ENCODE measurements at regions not wholly inside any gene's neighbourhood (a gene's known extent, or its start where the extent isn't known, plus 50 kb on each side); places are given as distances from the start of the nearest gene placed in this dataset.
"Not testable (repeated sequence)": the region's sequence is repeated elsewhere in the genome, so short reads cannot be mapped to it uniquely, and the experiment has no call there.

DNA sequence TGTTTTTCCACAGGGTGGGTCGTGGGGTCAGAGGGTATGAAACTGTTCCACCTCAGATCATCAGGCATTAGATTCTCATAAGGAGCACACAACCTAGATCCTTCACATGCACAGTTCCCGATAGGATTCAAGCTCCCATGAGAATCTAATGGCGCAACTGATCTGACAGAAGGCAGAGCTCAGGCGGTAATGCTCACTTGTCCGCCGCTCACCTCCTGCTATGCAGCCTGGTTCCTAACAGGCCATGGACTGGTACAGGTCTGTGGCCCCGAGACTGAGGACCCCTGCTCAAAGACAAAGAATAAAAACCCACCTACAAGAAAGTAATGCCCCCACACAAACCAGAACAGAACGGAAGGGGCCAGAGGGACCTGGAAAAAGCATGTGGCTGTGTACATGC lies 76.1 kb upstream of the SNX9 start:
- Histone ChIP-seq H3K4me1 (ENCODE audit: control insufficient read depth in 5 of 5, insufficient read depth in 5 of 5, low read length in 5 of 5) (peaks cover 1 to 19% (median 8%) of the 10 kb centered on the region in 5 donors), H3K9ac (ENCODE audit: low read length in 5 of 5) (no peak overlapping the region), H3K9me3 (ENCODE audit: control insufficient read depth in 5 of 5, low read length in 5 of 5) (no peaks in the 10 kb centered on the region), H3K36me3 (ENCODE audit: control insufficient read depth in 5 of 5, insufficient read depth in 5 of 5, low read length in 5 of 5) (no peaks in the 10 kb centered on the region), H3K4me3 (ENCODE audit: low read depth in 1 of 5, low read length in 5 of 5) (no peak overlapping the region), H3K27ac (ENCODE audit: low read depth, low read length) (no peak overlapping the region), H3K27me3 (ENCODE audit: control insufficient read depth in 5 of 5, insufficient read depth in 4 of 5, low read length in 5 of 5) (no peaks in the 10 kb centered on the region)

GRCh38 chr6:157747370-157747769 lies 75.7 kb upstream of the SNX9 start:
- no peaks in the 10 kb centered on the region for H3K27me3 ChIP-seq (ENCODE audit: control insufficient read depth in 5 of 5, insufficient read depth in 4 of 5, low read length in 5 of 5)
- no peak overlapping the region for H3K9ac ChIP-seq (ENCODE audit: low read length in 5 of 5)
- H3K4me1 ChIP-seq (ENCODE audit: control insufficient read depth in 5 of 5, insufficient read depth in 5 of 5, low read length in 5 of 5): peaks cover 1 to 14% (median 3%) of the 10 kb centered on the region in 5 donors
- no peaks in the 10 kb centered on the region for H3K36me3 ChIP-seq (ENCODE audit: control insufficient read depth in 5 of 5, insufficient read depth in 5 of 5, low read length in 5 of 5)
- no peaks in the 10 kb centered on the region for H3K9me3 ChIP-seq (ENCODE audit: control insufficient read depth in 5 of 5, low read length in 5 of 5)
- no peak overlapping the region for H3K27ac ChIP-seq (ENCODE audit: low read depth, low read length)
- no peak overlapping the region for H3K4me3 ChIP-seq (ENCODE audit: low read depth in 1 of 5, low read length in 5 of 5)

DNA sequence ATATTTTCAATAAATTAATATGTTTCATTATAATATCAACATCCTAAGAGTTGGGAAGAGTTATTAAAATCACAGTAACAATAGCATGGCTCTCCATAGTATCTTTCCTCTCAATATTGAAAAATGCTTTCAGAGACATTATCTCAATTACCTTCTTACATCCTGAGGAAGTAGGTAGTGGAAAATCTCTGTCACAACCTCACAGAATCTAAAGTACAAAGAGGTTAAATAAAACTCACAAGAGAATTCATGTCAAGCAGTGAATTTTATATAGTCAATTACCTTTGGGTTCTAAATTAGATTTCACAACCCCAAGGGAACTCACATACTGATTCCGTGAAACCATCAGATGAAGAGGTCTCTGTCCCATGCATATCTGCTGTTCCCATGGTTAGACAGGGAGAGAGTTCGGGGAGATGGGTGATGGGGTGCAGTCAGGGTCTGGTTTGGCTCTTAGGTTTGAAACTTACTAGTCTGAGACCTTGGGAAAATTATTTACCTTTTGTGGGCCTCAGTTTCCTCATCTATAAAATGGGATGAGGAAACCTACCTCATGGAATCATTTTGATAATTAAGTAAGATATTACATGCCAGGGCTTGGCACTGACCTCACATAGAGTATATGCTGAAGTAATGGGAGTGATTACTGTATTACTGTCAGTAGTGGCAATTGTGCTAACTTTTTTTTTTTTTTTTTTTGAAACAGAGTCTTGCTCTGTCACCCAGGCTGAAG lies 74.0 kb upstream of the SNX9 start:
- Histone ChIP-seq H3K9ac (ENCODE audit: low read length in 5 of 5) (no peak overlapping the region), H3K4me3 (ENCODE audit: low read depth in 1 of 5, low read length in 5 of 5) (no peak overlapping the region), H3K4me1 (ENCODE audit: control insufficient read depth in 5 of 5, insufficient read depth in 5 of 5, low read length in 5 of 5) (peaks cover 0 to 9% (median 0%) of the 10 kb centered on the region in 5 donors), H3K27ac (ENCODE audit: low read depth, low read length) (peak overlapping the region; percentile 23), H3K36me3 (ENCODE audit: control insufficient read depth in 5 of 5, insufficient read depth in 5 of 5, low read length in 5 of 5) (no peaks in the 10 kb centered on the region), H3K9me3 (ENCODE audit: control insufficient read depth in 5 of 5, low read length in 5 of 5) (peaks cover 0 to 3% (median 0%) of the 10 kb centered on the region in 5 donors), H3K27me3 (ENCODE audit: control insufficient read depth in 5 of 5, insufficient read depth in 4 of 5, low read length in 5 of 5) (no peaks in the 10 kb centered on the region)

DNA sequence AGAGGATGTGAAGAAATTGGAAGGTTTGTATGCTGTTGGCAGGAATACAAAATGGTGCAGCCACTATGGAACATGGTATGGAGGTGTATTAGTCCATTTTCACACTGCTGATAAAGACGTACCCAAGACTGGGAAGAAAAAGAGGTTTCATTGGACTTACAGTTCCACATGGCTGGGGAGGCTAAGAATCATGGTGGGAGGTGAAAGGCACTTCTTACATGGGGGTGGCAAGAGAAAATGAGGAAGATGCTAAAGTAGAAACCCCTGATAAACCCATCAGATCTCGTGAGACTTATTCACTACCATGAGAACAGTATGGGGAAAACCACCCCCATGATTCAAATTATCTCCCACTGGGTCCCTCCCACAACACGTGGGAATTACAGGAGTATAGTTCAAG lies 72.1 kb upstream of the SNX9 start:
- not testable (repeated sequence) for H3K27me3 ChIP-seq (ENCODE audit: control insufficient read depth in 5 of 5, insufficient read depth in 4 of 5, low read length in 5 of 5); H3K36me3 ChIP-seq (ENCODE audit: control insufficient read depth in 5 of 5, insufficient read depth in 5 of 5, low read length in 5 of 5); H3K4me3 ChIP-seq (ENCODE audit: low read depth in 1 of 5, low read length in 5 of 5); H3K27ac ChIP-seq (ENCODE audit: low read depth, low read length); H3K4me1 ChIP-seq (ENCODE audit: control insufficient read depth in 5 of 5, insufficient read depth in 5 of 5, low read length in 5 of 5); H3K9me3 ChIP-seq (ENCODE audit: control insufficient read depth in 5 of 5, low read length in 5 of 5); H3K9ac ChIP-seq (ENCODE audit: low read length in 5 of 5)

DNA sequence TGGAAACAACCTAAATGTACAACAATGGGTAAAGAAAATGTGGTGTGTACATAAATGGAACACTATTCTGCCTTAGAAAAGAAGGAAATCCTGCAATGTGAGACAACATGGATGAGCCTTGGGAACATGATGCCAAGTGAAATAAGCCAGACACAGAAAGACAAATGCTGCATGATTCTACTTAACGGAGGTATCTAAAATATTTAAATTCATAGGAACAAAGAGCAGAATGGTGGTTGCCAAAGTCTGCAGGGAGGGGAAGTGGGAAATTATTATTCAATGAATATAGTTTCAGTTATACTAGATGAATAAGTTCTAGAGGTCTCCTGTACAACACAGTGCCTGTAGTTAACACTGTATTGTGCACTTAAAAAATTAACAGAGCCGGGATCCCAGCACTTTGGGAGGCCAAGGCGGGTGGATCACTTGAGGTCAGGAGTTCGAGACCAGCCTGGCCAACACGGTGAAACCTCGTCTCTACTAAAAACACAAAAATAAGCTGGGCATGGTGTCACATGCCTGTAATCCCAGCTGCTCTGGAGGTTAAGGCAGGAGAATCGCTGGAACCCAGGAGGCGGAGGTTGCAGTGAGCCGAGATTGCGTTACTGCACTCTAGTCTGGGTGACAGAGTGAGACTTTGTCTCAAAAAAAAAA lies 71.4 kb upstream of the SNX9 start:
- Histone ChIP-seq H3K9ac (ENCODE audit: low read length in 5 of 5) (no peak overlapping the region), H3K36me3 (ENCODE audit: control insufficient read depth in 5 of 5, insufficient read depth in 5 of 5, low read length in 5 of 5) (no peaks in the 10 kb centered on the region), H3K4me1 (ENCODE audit: control insufficient read depth in 5 of 5, insufficient read depth in 5 of 5, low read length in 5 of 5) (peaks cover 3 to 8% (median 5%) of the 10 kb centered on the region in 5 donors), H3K27me3 (ENCODE audit: control insufficient read depth in 5 of 5, insufficient read depth in 4 of 5, low read length in 5 of 5) (no peaks in the 10 kb centered on the region), H3K9me3 (ENCODE audit: control insufficient read depth in 5 of 5, low read length in 5 of 5) (peaks cover 0 to 3% (median 0%) of the 10 kb centered on the region in 5 donors), H3K27ac (ENCODE audit: low read depth, low read length) (no peak overlapping the region), H3K4me3 (ENCODE audit: low read depth in 1 of 5, low read length in 5 of 5) (no peak overlapping the region)

- H3K9ac ChIP-seq (ENCODE audit: low read length in 5 of 5); H3K27me3 ChIP-seq (ENCODE audit: control insufficient read depth in 5 of 5, insufficient read depth in 4 of 5, low read length in 5 of 5); H3K4me3 ChIP-seq (ENCODE audit: low read depth in 1 of 5, low read length in 5 of 5); H3K36me3 ChIP-seq (ENCODE audit: control insufficient read depth in 5 of 5, insufficient read depth in 5 of 5, low read length in 5 of 5); H3K9me3 ChIP-seq (ENCODE audit: control insufficient read depth in 5 of 5, low read length in 5 of 5); H3K27ac ChIP-seq (ENCODE audit: low read depth, low read length): not testable (repeated sequence)
- H3K4me1 ChIP-seq (ENCODE audit: control insufficient read depth in 5 of 5, insufficient read depth in 5 of 5, low read length in 5 of 5): peaks cover 5 to 19% (median 16%) of the 10 kb centered on the region in 5 donors
Measured at GRCh38 chr6:157752879-157753278, 70.2 kb upstream of the SNX9 start.

- H3K4me3 ChIP-seq (ENCODE audit: low read depth in 1 of 5, low read length in 5 of 5): no peak overlapping the region
- H3K27me3 ChIP-seq (ENCODE audit: control insufficient read depth in 5 of 5, insufficient read depth in 4 of 5, low read length in 5 of 5): no peaks in the 10 kb centered on the region
- peaks cover 0 to 3% (median 0%) of the 10 kb centered on the region in 5 donors for H3K9me3 ChIP-seq (ENCODE audit: control insufficient read depth in 5 of 5, low read length in 5 of 5)
- H3K27ac ChIP-seq (ENCODE audit: low read depth, low read length): no peak overlapping the region
- no peak overlapping the region for H3K9ac ChIP-seq (ENCODE audit: low read length in 5 of 5)
- no peaks in the 10 kb centered on the region for H3K36me3 ChIP-seq (ENCODE audit: control insufficient read depth in 5 of 5, insufficient read depth in 5 of 5, low read length in 5 of 5)
- peaks cover 5 to 21% (median 16%) of the 10 kb centered on the region in 5 donors for H3K4me1 ChIP-seq (ENCODE audit: control insufficient read depth in 5 of 5, insufficient read depth in 5 of 5, low read length in 5 of 5)
Measured at GRCh38 chr6:157753291-157753690, 69.8 kb upstream of the SNX9 start.

- H3K9me3 ChIP-seq (ENCODE audit: control insufficient read depth in 5 of 5, low read length in 5 of 5); H3K4me3 ChIP-seq (ENCODE audit: low read depth in 1 of 5, low read length in 5 of 5); H3K9ac ChIP-seq (ENCODE audit: low read length in 5 of 5); H3K36me3 ChIP-seq (ENCODE audit: control insufficient read depth in 5 of 5, insufficient read depth in 5 of 5, low read length in 5 of 5); H3K27ac ChIP-seq (ENCODE audit: low read depth, low read length); H3K27me3 ChIP-seq (ENCODE audit: control insufficient read depth in 5 of 5, insufficient read depth in 4 of 5, low read length in 5 of 5): not testable (repeated sequence)
- peaks cover 5 to 26% (median 16%) of the 10 kb centered on the region in 5 donors for H3K4me1 ChIP-seq (ENCODE audit: control insufficient read depth in 5 of 5, insufficient read depth in 5 of 5, low read length in 5 of 5)
Measured at GRCh38 chr6:157753801-157754200, 69.2 kb upstream of the SNX9 start.

- Histone ChIP-seq H3K9me3 (ENCODE audit: control insufficient read depth in 5 of 5, low read length in 5 of 5) (peaks cover 0 to 3% (median 0%) of the 10 kb centered on the region in 5 donors), H3K36me3 (ENCODE audit: control insufficient read depth in 5 of 5, insufficient read depth in 5 of 5, low read length in 5 of 5) (no peaks in the 10 kb centered on the region), H3K4me3 (ENCODE audit: low read depth in 1 of 5, low read length in 5 of 5) (no peak overlapping the region), H3K9ac (ENCODE audit: low read length in 5 of 5) (no peak overlapping the region), H3K27me3 (ENCODE audit: control insufficient read depth in 5 of 5, insufficient read depth in 4 of 5, low read length in 5 of 5) (no peaks in the 10 kb centered on the region), H3K4me1 (ENCODE audit: control insufficient read depth in 5 of 5, insufficient read depth in 5 of 5, low read length in 5 of 5) (peaks cover 4 to 27% (median 16%) of the 10 kb centered on the region in 5 donors), H3K27ac (ENCODE audit: low read depth, low read length) (no peak overlapping the region)
Measured at GRCh38 chr6:157754351-157754750, 68.7 kb upstream of the SNX9 start.

DNA sequence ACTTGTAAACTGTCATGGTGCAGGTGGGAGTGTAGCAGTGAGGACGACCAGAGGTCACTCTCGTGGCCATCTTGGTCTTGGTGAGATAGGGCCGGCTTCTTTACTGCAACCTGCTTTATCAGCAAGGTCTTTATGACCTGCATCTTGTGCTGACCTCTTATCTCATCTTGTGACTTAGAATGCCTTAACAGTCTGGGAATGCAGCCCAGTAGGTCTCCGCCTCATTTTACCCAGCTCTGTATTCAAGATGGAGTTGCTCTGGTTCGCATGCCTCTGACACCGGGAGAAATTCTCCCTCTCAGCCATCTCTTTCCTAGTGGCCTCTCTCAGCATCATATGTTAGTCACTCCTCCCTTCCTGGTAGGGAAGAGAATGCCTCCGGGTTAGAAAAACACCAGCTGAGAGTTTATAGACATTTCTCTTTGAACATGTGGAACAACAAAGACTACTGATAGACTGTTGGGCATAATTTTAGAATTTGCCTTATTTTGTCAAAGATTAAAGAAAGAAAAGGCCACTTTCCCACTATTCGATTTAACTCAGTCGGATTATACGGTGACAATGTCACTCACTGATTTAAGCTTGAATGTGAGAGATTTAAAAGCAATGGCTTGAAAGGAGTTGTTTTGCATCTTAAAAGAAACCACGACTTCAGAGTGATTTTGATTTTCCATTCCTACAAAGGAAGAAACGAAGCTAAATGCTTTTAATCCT lies 67.9 kb upstream of the SNX9 start:
- Histone ChIP-seq H3K4me3 (ENCODE audit: low read depth in 1 of 5, low read length in 5 of 5) (no peak overlapping the region), H3K36me3 (ENCODE audit: control insufficient read depth in 5 of 5, insufficient read depth in 5 of 5, low read length in 5 of 5) (no peaks in the 10 kb centered on the region)

More for the DNA sequence above, 67.9 kb upstream of the SNX9 start:
- peaks cover 4 to 29% (median 18%) of the 10 kb centered on the region in 5 donors for H3K4me1 ChIP-seq (ENCODE audit: control insufficient read depth in 5 of 5, insufficient read depth in 5 of 5, low read length in 5 of 5)
- H3K9me3 ChIP-seq (ENCODE audit: control insufficient read depth in 5 of 5, low read length in 5 of 5): peaks cover 0 to 3% (median 0%) of the 10 kb centered on the region in 5 donors
- H3K27ac ChIP-seq (ENCODE audit: low read depth, low read length): no peak overlapping the region
- no peaks in the 10 kb centered on the region for H3K27me3 ChIP-seq (ENCODE audit: control insufficient read depth in 5 of 5, insufficient read depth in 4 of 5, low read length in 5 of 5)
- no peak overlapping the region for H3K9ac ChIP-seq (ENCODE audit: low read length in 5 of 5)

Measured in subcutaneous abdominal adipose tissue (tissue), 5 donors.